GM12873 (cell line): ENCODE measurements at regions not wholly inside any gene's neighbourhood (a gene's known extent, or its start where the extent isn't known, plus 50 kb on each side); places are given as distances from the start of the nearest gene placed in this dataset.

Experiments used
- CTCF ChIP-seq: IDR thresholded peaks from 2 replicates; pipeline ENCODE4 v1.5.1; 2012; ENCODE audit warnings: low read depth, mild to moderate bottlenecking, moderate library complexity, low read length, control low read depth; ENCODE audit not compliant: insufficient read depth; ENCODE audit errors: missing control alignments

- TF ChIP-seq CTCF = no peak
Observed at GRCh38 chr14:29111554-29111953, 345.0 kb downstream of the FOXG1 start.

- no peak for TF ChIP-seq CTCF
Observed at GRCh38 chr14:29123017-29123416, 356.4 kb downstream of the FOXG1 start.

- no peak for TF ChIP-seq CTCF
Observed at GRCh38 chr14:29126361-29126760, 359.8 kb downstream of the FOXG1 start.

GRCh38 chr14:29126865-29127264 is 360.3 kb downstream of the FOXG1 start:
- TF ChIP-seq CTCF = no peak

- no peak for TF ChIP-seq CTCF
Observed at GRCh38 chr14:29140016-29140415, 373.4 kb downstream of the FOXG1 start.

GRCh38 chr14:29144621-29145020 is 378.0 kb downstream of the FOXG1 start:
- no peak for TF ChIP-seq CTCF

GRCh38 chr14:29148221-29148620 is 381.6 kb downstream of the FOXG1 start:
- TF ChIP-seq CTCF = no peak
